Keratinocyte (primary cell): ENCODE measurements at regions not wholly inside any gene's neighbourhood (a gene's known extent, or its start where the extent isn't known, plus 50 kb on each side); places are given as distances from the start of the nearest gene placed in this dataset.

Experiments
- DNase-seq: peaks from one replicate; pipeline ENCODE4 v3.0.0-alpha.2; 2011; ENCODE audit warnings: low read depth, missing footprints, low spot score
- FAIRE-seq: peaks from 2 replicates; lab custom pipeline; 2011; peaks lifted over from hg19 to GRCh38; lab: Jason Lieb, UNC
- H2AFZ ChIP-seq: 2 replicates; pipeline ENCODE4 v1.6.0; 2012; ENCODE audit warnings: low read length, control low read depth, inconsistent platforms; ENCODE audit not compliant: control insufficient read depth
- H3K27ac ChIP-seq: 2 replicates; pipeline ENCODE4 v1.5.1; 2011; ENCODE audit warnings: low read length; ENCODE audit not compliant: control insufficient read depth, insufficient read depth
- H3K27me3 ChIP-seq: 3 replicates; pipeline ENCODE4 v1.6.0; 2011; ENCODE audit warnings: low read length; ENCODE audit not compliant: control insufficient read depth, insufficient read depth; ENCODE audit errors: extremely low read depth
- H3K36me3 ChIP-seq, 2 experiments: 2 replicates in 1 of 2; 3 replicates in 1 of 2; pipeline ENCODE4 v1.5.1; 2011; ENCODE audit warnings: low read length in 2 of 2, mild to moderate bottlenecking in 1 of 2; ENCODE audit not compliant: control insufficient read depth in 2 of 2, insufficient read depth in 2 of 2; ENCODE audit errors: extremely low read depth in 1 of 2
- H3K4me1 ChIP-seq: 3 replicates; pipeline ENCODE4 v1.5.1; 2011; ENCODE audit warnings: low read length; ENCODE audit not compliant: control insufficient read depth, insufficient read depth; ENCODE audit errors: extremely low read depth
- H3K4me2 ChIP-seq: 3 replicates; pipeline ENCODE4 v1.6.0; 2011; ENCODE audit warnings: low read depth, low read length; ENCODE audit not compliant: control insufficient read depth, insufficient read depth; ENCODE audit errors: extremely low read depth
- H3K4me3 ChIP-seq, 3 experiments: fragments of 200-600 bp in 1 of 3; sonication (generic) in 1 of 3; 2 replicates in 2 of 3; 3 replicates in 1 of 3; pipeline ENCODE4 v1.5.1; 2011 to 2016; ENCODE audit warnings: low read length in 3 of 3, mild to moderate bottlenecking in 3 of 3, control low read depth in 2 of 3, inconsistent platforms in 1 of 3, low read depth in 1 of 3, mixed read lengths in 1 of 3, mixed run types in 1 of 3, moderate library complexity in 1 of 3; ENCODE audit not compliant: control insufficient read depth in 2 of 3, insufficient read depth in 2 of 3; ENCODE audit errors: extremely low read depth in 1 of 3
- H3K79me2 ChIP-seq: 2 replicates; pipeline ENCODE4 v1.6.0; 2012; ENCODE audit warnings: low read length; ENCODE audit not compliant: control insufficient read depth, insufficient read depth
- H3K9ac ChIP-seq: 3 replicates; pipeline ENCODE4 v1.6.0; 2011; ENCODE audit warnings: low read length; ENCODE audit not compliant: control insufficient read depth, insufficient read depth; ENCODE audit errors: extremely low read depth
- H3K9me1 ChIP-seq: 3 replicates; pipeline ENCODE4 v1.6.0; 2011; ENCODE audit warnings: low read length; ENCODE audit not compliant: control insufficient read depth, insufficient read depth; ENCODE audit errors: extremely low read depth
- H3K9me3 ChIP-seq: 2 replicates; pipeline ENCODE4 v1.5.1; 2012; ENCODE audit warnings: low read depth, low read length; ENCODE audit not compliant: control insufficient read depth
- H4K20me1 ChIP-seq: 3 replicates; pipeline ENCODE4 v1.6.0; 2011; ENCODE audit warnings: low read length; ENCODE audit not compliant: control insufficient read depth, insufficient read depth; ENCODE audit errors: extremely low read depth
- CTCF ChIP-seq, 3 experiments: IDR thresholded peaks in 1 of 3; conservative IDR thresholded peaks in 1 of 3; optimal IDR thresholded peaks in 1 of 3; 2 replicates in 2 of 3; 3 replicates in 1 of 3; pipeline versions ENCODE3 to v1.5.1; 2011; ENCODE audit warnings: low read length in 3 of 3, mild to moderate bottlenecking in 3 of 3, moderate library complexity in 2 of 3, control low read depth in 1 of 3, inconsistent platforms in 1 of 3; ENCODE audit not compliant: insufficient read depth in 2 of 3; ENCODE audit errors: extremely low read depth in 1 of 3
- EZH2 ChIP-seq: IDR thresholded peaks from one replicate; pipeline ENCODE4 v1.6.1; 2012; ENCODE audit warnings: inconsistent platforms, mild to moderate bottlenecking, low read length, moderate library complexity
- dilution Hi-C: fragments of 300-500 bp; cut with MboI; formaldehyde crosslinking; loops from one replicate; pipeline ENCODE4 v1.7.0; 2020; ENCODE audit warnings: low sequenced_read_pairs; ENCODE audit not compliant: extremely low pct_ligation_motif_present

DNA sequence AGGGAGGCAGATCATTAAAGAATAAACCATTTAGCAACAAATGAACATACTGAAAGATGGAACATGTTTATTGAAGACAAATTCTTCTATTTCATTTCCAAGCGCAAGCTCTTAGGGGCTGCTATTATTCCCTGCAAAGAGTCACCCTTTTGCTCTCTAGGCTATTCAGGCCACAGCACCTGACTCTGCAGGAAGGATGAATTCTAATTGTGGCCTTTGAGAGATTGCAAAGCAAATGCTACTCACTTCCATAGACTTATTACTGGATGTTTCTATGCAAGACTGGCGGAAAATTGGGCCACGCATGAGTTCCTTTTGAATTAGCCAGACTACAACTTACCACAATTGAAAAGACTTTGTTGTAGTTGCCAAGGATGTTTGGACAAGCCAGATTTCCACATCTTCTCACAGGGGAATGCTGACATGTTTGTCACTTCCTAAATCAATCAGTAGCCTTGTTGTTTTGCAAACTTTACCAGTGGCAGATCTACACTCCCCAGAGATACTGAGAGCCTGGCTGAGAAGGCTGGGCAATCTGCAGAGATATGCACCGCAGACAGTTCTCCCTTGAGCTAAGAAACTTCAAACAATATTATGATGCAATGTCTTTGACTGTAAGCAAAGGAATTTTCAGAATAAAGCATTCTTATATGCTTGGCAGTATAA is 334.3 kb upstream of the SYT1 start:
- no peak for TF ChIP-seq CTCF (optimal IDR thresholded peaks at IDR 0.05 in 1 of 3, IDR thresholded peaks at IDR 0.05 in 1 of 3, conservative IDR thresholded peaks at IDR 0.05 in 1 of 3; ENCODE audit: extremely low read depth in 1 of 3, insufficient read depth in 2 of 3, low read length in 3 of 3)
- FAIRE-seq (no peak), DNase-seq (no peak)
- Histone ChIP-seq H3K4me2 (no peak overlapping the region), H3K4me3 (no peak overlapping the region), H2AFZ (no peak overlapping the region), H3K27ac (no peak overlapping the region), H4K20me1 (no peaks in the 10 kb centered on the region), H3K36me3 (no peaks in the 10 kb centered on the region), H3K79me2 (no peaks in the 10 kb centered on the region), H3K9ac (no peak overlapping the region), H3K4me1 (no peaks in the 10 kb centered on the region), H3K9me1 (no peaks in the 10 kb centered on the region), H3K9me3 (no peaks in the 10 kb centered on the region), H3K27me3 (no peaks in the 10 kb centered on the region)
- dilution Hi-C loops = no loop called here

- FAIRE-seq (no peak), DNase-seq (no peak)
- dilution Hi-C loops = no loop called here
These were observed 332.6 kb upstream of the SYT1 start for GRCh38 chr12:78531831-78532458.

More at GRCh38 chr12:78531831-78532458, 332.6 kb upstream of the SYT1 start:
- TF ChIP-seq EZH2 (no peak), CTCF (optimal IDR thresholded peaks at IDR 0.05 in 1 of 3, IDR thresholded peaks at IDR 0.05 in 1 of 3, conservative IDR thresholded peaks at IDR 0.05 in 1 of 3; ENCODE audit: extremely low read depth in 1 of 3, insufficient read depth in 2 of 3, low read length in 3 of 3) (no peak)
- H3K9me1 ChIP-seq = no peaks in the 10 kb centered on the region
- H3K79me2 ChIP-seq = no peaks in the 10 kb centered on the region
- H3K27ac ChIP-seq = no peak overlapping the region
- no peaks in the 10 kb centered on the region for H3K4me1 ChIP-seq
- no peak overlapping the region for H3K4me2 ChIP-seq
- no peaks in the 10 kb centered on the region for H3K36me3 ChIP-seq
- H3K4me3 ChIP-seq = no peak overlapping the region
- no peak overlapping the region for H2AFZ ChIP-seq
- no peaks in the 10 kb centered on the region for H3K9me3 ChIP-seq
- no peaks in the 10 kb centered on the region for H3K27me3 ChIP-seq
- no peak overlapping the region for H3K9ac ChIP-seq
- H4K20me1 ChIP-seq = no peaks in the 10 kb centered on the region
